Putamen (tissue), 1 donor: ENCODE measurements at regions not wholly inside any gene's neighbourhood (a gene's known extent, or its start where the extent isn't known, plus 50 kb on each side); places are given as distances from the start of the nearest gene placed in this dataset.

Experiments
- DNase-seq: peaks from one replicate; pipeline ENCODE4 v3.0.0-alpha.2; 2016; ENCODE audit warnings: low spot score

- DNase-seq: no peak
Observed at GRCh38 chr1:216983823-216984222, 260.6 kb upstream of the ESRRG start.

GRCh38 chr1:216961516-216961915 is 238.3 kb upstream of the ESRRG start:
- no peak for DNase-seq

- DNase-seq: no peak
Observed at GRCh38 chr1:216960716-216961115, 237.5 kb upstream of the ESRRG start.

- no peak for DNase-seq
Observed at GRCh38 chr1:216958569-216958968, 235.3 kb upstream of the ESRRG start.

GRCh38 chr1:216953495-216953894 is 230.3 kb upstream of the ESRRG start:
- no peak for DNase-seq

- no peak for DNase-seq
Observed at GRCh38 chr1:216952864-216953263, 229.6 kb upstream of the ESRRG start.

GRCh38 chr1:216945538-216946080 is 222.4 kb upstream of the ESRRG start:
- DNase-seq: peak; percentile 47

- no peak for DNase-seq
Observed at GRCh38 chr1:216944864-216945510, 221.8 kb upstream of the ESRRG start.

- DNase-seq: no peak
Observed at GRCh38 chr1:216937491-216937890, 214.3 kb upstream of the ESRRG start.

GRCh38 chr1:216936779-216937178 is 213.6 kb upstream of the ESRRG start:
- no peak for DNase-seq

GRCh38 chr1:216935901-216936300 is 212.7 kb upstream of the ESRRG start:
- DNase-seq: no peak

- no peak for DNase-seq
Observed at GRCh38 chr1:216932424-216932823, 209.2 kb upstream of the ESRRG start.

- DNase-seq: no peak
Observed at GRCh38 chr1:216929870-216930582, 206.8 kb upstream of the ESRRG start.

- no peak for DNase-seq
Observed at GRCh38 chr1:216927633-216928032, 204.4 kb upstream of the ESRRG start.

GRCh38 chr1:216926720-216927510 is 203.7 kb upstream of the ESRRG start:
- DNase-seq: peak; percentile 22

- no peak for DNase-seq
Observed at GRCh38 chr1:216925962-216926625, 202.9 kb upstream of the ESRRG start.

- no peak for DNase-seq
Observed at GRCh38 chr1:216924732-216925131, 201.5 kb upstream of the ESRRG start.

- DNase-seq: no peak
Observed at GRCh38 chr1:216923601-216924000, 200.4 kb upstream of the ESRRG start.

GRCh38 chr1:216922406-216922805 is 199.2 kb upstream of the ESRRG start:
- no peak for DNase-seq

- DNase-seq: no peak
Observed at GRCh38 chr1:216921866-216922265, 198.6 kb upstream of the ESRRG start.

- DNase-seq: no peak
Observed at GRCh38 chr1:216919060-216919970, 196.1 kb upstream of the ESRRG start.
